H1 (cell line): ENCODE measurements at regions not wholly inside any gene's neighbourhood (a gene's known extent, or its start where the extent isn't known, plus 50 kb on each side); places are given as distances from the start of the nearest gene placed in this dataset.

Source experiments
- BRCA1 ChIP-seq: IDR thresholded peaks from 2 replicates; pipeline ENCODE4 v1.6.1; 2012; ENCODE audit warnings: low read depth, low read length, improper control_type of control experiment
- NRF1 ChIP-seq: IDR thresholded peaks from 2 replicates; pipeline ENCODE4 v1.6.1; 2011; ENCODE audit warnings: mild to moderate bottlenecking, low read depth, low read length, improper control_type of control experiment
- RNF2 ChIP-seq: fragments of 200-900, 300-1000 bp; sonication (generic); IDR thresholded peaks from 2 replicates; pipeline ENCODE4 v1.7.1; 2016; ENCODE audit warnings: borderline replicate concordance, low read depth, mild to moderate bottlenecking, antibody characterized with exemption, low read length; ENCODE audit not compliant: poor library complexity, severe bottlenecking; ENCODE audit errors: missing control alignments
- ZNF274 ChIP-seq: IDR thresholded peaks from 2 replicates; pipeline ENCODE4 v1.7.0; 2012; ENCODE audit warnings: low read length, borderline replicate concordance; ENCODE audit errors: extremely low read depth
- TF ChIP-seq, protein P1 (sequence below): fragments of 300-600 bp; sonication (generic); IDR thresholded peaks from 2 replicates; pipeline ENCODE4 v1.7.1; 2012; ENCODE audit warnings: low read length, moderate library complexity, mild to moderate bottlenecking, inconsistent platforms; ENCODE audit not compliant: insufficient replicate concordance
- TF ChIP-seq, protein P2 (sequence below): IDR thresholded peaks from 2 replicates; pipeline ENCODE4 v1.6.1; 2011; ENCODE audit warnings: low read depth, mild to moderate bottlenecking, low read length; ENCODE audit not compliant: insufficient read depth

GRCh38 chrX:35289952-35290351 is 347.4 kb downstream of the FAM47B start (continued):
- TF ChIP-seq, protein P1, sequence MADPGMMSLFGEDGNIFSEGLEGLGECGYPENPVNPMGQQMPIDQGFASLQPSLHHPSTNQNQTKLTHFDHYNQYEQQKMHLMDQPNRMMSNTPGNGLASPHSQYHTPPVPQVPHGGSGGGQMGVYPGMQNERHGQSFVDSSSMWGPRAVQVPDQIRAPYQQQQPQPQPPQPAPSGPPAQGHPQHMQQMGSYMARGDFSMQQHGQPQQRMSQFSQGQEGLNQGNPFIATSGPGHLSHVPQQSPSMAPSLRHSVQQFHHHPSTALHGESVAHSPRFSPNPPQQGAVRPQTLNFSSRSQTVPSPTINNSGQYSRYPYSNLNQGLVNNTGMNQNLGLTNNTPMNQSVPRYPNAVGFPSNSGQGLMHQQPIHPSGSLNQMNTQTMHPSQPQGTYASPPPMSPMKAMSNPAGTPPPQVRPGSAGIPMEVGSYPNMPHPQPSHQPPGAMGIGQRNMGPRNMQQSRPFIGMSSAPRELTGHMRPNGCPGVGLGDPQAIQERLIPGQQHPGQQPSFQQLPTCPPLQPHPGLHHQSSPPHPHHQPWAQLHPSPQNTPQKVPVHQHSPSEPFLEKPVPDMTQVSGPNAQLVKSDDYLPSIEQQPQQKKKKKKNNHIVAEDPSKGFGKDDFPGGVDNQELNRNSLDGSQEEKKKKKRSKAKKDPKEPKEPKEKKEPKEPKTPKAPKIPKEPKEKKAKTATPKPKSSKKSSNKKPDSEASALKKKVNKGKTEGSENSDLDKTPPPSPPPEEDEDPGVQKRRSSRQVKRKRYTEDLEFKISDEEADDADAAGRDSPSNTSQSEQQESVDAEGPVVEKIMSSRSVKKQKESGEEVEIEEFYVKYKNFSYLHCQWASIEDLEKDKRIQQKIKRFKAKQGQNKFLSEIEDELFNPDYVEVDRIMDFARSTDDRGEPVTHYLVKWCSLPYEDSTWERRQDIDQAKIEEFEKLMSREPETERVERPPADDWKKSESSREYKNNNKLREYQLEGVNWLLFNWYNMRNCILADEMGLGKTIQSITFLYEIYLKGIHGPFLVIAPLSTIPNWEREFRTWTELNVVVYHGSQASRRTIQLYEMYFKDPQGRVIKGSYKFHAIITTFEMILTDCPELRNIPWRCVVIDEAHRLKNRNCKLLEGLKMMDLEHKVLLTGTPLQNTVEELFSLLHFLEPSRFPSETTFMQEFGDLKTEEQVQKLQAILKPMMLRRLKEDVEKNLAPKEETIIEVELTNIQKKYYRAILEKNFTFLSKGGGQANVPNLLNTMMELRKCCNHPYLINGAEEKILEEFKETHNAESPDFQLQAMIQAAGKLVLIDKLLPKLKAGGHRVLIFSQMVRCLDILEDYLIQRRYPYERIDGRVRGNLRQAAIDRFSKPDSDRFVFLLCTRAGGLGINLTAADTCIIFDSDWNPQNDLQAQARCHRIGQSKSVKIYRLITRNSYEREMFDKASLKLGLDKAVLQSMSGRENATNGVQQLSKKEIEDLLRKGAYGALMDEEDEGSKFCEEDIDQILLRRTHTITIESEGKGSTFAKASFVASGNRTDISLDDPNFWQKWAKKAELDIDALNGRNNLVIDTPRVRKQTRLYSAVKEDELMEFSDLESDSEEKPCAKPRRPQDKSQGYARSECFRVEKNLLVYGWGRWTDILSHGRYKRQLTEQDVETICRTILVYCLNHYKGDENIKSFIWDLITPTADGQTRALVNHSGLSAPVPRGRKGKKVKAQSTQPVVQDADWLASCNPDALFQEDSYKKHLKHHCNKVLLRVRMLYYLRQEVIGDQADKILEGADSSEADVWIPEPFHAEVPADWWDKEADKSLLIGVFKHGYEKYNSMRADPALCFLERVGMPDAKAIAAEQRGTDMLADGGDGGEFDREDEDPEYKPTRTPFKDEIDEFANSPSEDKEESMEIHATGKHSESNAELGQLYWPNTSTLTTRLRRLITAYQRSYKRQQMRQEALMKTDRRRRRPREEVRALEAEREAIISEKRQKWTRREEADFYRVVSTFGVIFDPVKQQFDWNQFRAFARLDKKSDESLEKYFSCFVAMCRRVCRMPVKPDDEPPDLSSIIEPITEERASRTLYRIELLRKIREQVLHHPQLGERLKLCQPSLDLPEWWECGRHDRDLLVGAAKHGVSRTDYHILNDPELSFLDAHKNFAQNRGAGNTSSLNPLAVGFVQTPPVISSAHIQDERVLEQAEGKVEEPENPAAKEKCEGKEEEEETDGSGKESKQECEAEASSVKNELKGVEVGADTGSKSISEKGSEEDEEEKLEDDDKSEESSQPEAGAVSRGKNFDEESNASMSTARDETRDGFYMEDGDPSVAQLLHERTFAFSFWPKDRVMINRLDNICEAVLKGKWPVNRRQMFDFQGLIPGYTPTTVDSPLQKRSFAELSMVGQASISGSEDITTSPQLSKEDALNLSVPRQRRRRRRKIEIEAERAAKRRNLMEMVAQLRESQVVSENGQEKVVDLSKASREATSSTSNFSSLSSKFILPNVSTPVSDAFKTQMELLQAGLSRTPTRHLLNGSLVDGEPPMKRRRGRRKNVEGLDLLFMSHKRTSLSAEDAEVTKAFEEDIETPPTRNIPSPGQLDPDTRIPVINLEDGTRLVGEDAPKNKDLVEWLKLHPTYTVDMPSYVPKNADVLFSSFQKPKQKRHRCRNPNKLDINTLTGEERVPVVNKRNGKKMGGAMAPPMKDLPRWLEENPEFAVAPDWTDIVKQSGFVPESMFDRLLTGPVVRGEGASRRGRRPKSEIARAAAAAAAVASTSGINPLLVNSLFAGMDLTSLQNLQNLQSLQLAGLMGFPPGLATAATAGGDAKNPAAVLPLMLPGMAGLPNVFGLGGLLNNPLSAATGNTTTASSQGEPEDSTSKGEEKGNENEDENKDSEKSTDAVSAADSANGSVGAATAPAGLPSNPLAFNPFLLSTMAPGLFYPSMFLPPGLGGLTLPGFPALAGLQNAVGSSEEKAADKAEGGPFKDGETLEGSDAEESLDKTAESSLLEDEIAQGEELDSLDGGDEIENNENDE, result no peak
- TF ChIP-seq RNF2 (no peak), ZNF274 (no peak), NRF1 (no peak), BRCA1 (no peak)
- TF ChIP-seq, protein P2, sequence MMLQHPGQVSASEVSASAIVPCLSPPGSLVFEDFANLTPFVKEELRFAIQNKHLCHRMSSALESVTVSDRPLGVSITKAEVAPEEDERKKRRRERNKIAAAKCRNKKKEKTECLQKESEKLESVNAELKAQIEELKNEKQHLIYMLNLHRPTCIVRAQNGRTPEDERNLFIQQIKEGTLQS, result no peak
- TF ChIP-seq, all 59 proteins: peak for 0
